ENCODE measurements at regions not wholly inside any gene's neighbourhood (a gene's known extent, or its start where the extent isn't known, plus 50 kb on each side); places are given as distances from the start of the nearest gene placed in this dataset.
A peak's percentile ranks its signal among the peaks of the same experiment; 100 is the strongest.
"Not testable (repeated sequence)": the region's sequence is repeated elsewhere in the genome, so short reads cannot be mapped to it uniquely, and the experiment has no call there.

GRCh38 chr15:24857763-24858162 lies 97.0 kb upstream of the SNRPN start:
- Histone ChIP-seq H4K5ac (ENCODE audit: insufficient read length, low read depth, low read length) (no peak overlapping the region), H4K20me1 (ENCODE audit: control insufficient read depth, insufficient read depth, insufficient read length) (no peaks in the 10 kb centered on the region), H3K56ac (ENCODE audit: insufficient read length, low read depth, low read length) (no peak overlapping the region), H4K91ac (ENCODE audit: insufficient read length, low read depth, low read length) (no peak overlapping the region), H2AFZ (ENCODE audit: low read length) (no peak overlapping the region), H3K27ac (ENCODE audit: insufficient read length, low read depth, low read length) (peak overlapping the region; percentile 91), H2BK5ac (ENCODE audit: insufficient read length, low read length) (no peak overlapping the region), H2BK120ac (ENCODE audit: low read depth, low read length, poor library complexity, severe bottlenecking) (no peak overlapping the region), H3K9ac (ENCODE audit: extremely low read depth, insufficient read length, low read length) (no peak overlapping the region), H3K23ac (ENCODE audit: insufficient read length, low read depth, low read length) (no peak overlapping the region), H3K27me3 (ENCODE audit: insufficient read depth, low read length) (no peaks in the 10 kb centered on the region), H2BK15ac (ENCODE audit: low read depth, low read length) (no peak overlapping the region), H3K79me2 (ENCODE audit: insufficient read depth, low read length) (no peaks in the 10 kb centered on the region), H2BK12ac (ENCODE audit: insufficient read length, low read depth, low read length) (no peak overlapping the region), H3K79me1 (ENCODE audit: insufficient read depth, low read depth, low read length, poor library complexity, severe bottlenecking) (no peaks in the 10 kb centered on the region), H3K23me2 (ENCODE audit: insufficient read length, low read depth, low read length, poor library complexity, severe bottlenecking) (no peaks in the 10 kb centered on the region), H3K18ac (ENCODE audit: insufficient read length, low read depth, low read length) (peak overlapping the region; percentile 64), H3T11ph (ENCODE audit: low read length) (no peak overlapping the region), H4K8ac (replicated peaks; ENCODE audit: insufficient read length, low read depth, low read length) (no peak overlapping the region), H3K4me1 (ENCODE audit: insufficient read depth, low read length) (no peaks in the 10 kb centered on the region), H3K9me3 (ENCODE audit: control insufficient read depth, low read depth, low read length) (peaks cover 7% of the 10 kb centered on the region), H3K4ac (ENCODE audit: low read depth, low read length) (no peak overlapping the region), H3K14ac (ENCODE audit: insufficient read depth, low read length) (peak overlapping the region; percentile 67; the same call in 1 of the 2 replicates), H2BK20ac (ENCODE audit: low read depth, low read length, poor library complexity, severe bottlenecking) (no peak overlapping the region), H3K4me2 (ENCODE audit: insufficient read depth, insufficient read length, low read length) (no peak overlapping the region), H2AK5ac (ENCODE audit: insufficient read length, low read length) (no peak overlapping the region)
- peak overlapping the region; percentile 99 to 100 (median 100) for H3K27ac Mint-ChIP-seq
- TF ChIP-seq, protein P1, sequence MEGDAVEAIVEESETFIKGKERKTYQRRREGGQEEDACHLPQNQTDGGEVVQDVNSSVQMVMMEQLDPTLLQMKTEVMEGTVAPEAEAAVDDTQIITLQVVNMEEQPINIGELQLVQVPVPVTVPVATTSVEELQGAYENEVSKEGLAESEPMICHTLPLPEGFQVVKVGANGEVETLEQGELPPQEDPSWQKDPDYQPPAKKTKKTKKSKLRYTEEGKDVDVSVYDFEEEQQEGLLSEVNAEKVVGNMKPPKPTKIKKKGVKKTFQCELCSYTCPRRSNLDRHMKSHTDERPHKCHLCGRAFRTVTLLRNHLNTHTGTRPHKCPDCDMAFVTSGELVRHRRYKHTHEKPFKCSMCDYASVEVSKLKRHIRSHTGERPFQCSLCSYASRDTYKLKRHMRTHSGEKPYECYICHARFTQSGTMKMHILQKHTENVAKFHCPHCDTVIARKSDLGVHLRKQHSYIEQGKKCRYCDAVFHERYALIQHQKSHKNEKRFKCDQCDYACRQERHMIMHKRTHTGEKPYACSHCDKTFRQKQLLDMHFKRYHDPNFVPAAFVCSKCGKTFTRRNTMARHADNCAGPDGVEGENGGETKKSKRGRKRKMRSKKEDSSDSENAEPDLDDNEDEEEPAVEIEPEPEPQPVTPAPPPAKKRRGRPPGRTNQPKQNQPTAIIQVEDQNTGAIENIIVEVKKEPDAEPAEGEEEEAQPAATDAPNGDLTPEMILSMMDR (conservative IDR thresholded peaks at IDR 0.05), result no peak
- peaks cover 32 to 40% of the 10 kb centered on the region in 2 experiments for H3K4me1 Mint-ChIP-seq
- WGBS (ENCODE audit: extremely low coverage, insufficient read length, low lambda C conversion rate), result no CpG with 5 or more reads among the region's 5 CpGs
- H3K27me3 Mint-ChIP-seq (ENCODE audit: low read depth), result no peaks in the 10 kb centered on the region
- peaks cover 66 to 69% of the 10 kb centered on the region in 2 experiments for H3K9me3 Mint-ChIP-seq
- peaks cover 0 to 5% (median 0%) of the 10 kb centered on the region in 3 experiments; a peak in 3 of 7 replicates for H3K36me3 Mint-ChIP-seq (ENCODE audit: insufficient read depth in 1 of 3, low read depth in 3 of 3)
- peak overlapping the region; percentile 50 to 72 for H3K4me3 Mint-ChIP-seq
- DNase-seq, result peak; percentile 73

- H3K9me3 Mint-ChIP-seq, result peaks cover 66 to 70% of the 10 kb centered on the region in 2 experiments
- H3K27ac ChIP-seq (ENCODE audit: insufficient read length, low read depth, low read length), result peak overlapping the region; percentile 91
- no CpG with 5 or more reads among the region's 4 CpGs for WGBS (ENCODE audit: extremely low coverage, insufficient read length, low lambda C conversion rate)
- H3K4me2 ChIP-seq (ENCODE audit: insufficient read depth, insufficient read length, low read length); DNase-seq; H4K5ac ChIP-seq (ENCODE audit: insufficient read length, low read depth, low read length); H4K91ac ChIP-seq (ENCODE audit: insufficient read length, low read depth, low read length); H3K27me3 ChIP-seq (ENCODE audit: insufficient read depth, low read length); H4K8ac ChIP-seq (replicated peaks; ENCODE audit: insufficient read length, low read depth, low read length); H3K9ac ChIP-seq (ENCODE audit: extremely low read depth, insufficient read length, low read length); H2BK15ac ChIP-seq (ENCODE audit: low read depth, low read length); H3K56ac ChIP-seq (ENCODE audit: insufficient read length, low read depth, low read length); H3K79me2 ChIP-seq (ENCODE audit: insufficient read depth, low read length); H3K27me3 Mint-ChIP-seq (ENCODE audit: low read depth); H3K9me3 ChIP-seq (ENCODE audit: control insufficient read depth, low read depth, low read length); H3K23ac ChIP-seq (ENCODE audit: insufficient read length, low read depth, low read length); H3K36me3 Mint-ChIP-seq (ENCODE audit: insufficient read depth in 1 of 3, low read depth in 3 of 3); H3K23me2 ChIP-seq (ENCODE audit: insufficient read length, low read depth, low read length, poor library complexity, severe bottlenecking); H3K79me1 ChIP-seq (ENCODE audit: insufficient read depth, low read depth, low read length, poor library complexity, severe bottlenecking); H4K20me1 ChIP-seq (ENCODE audit: control insufficient read depth, insufficient read depth, insufficient read length); H2AK5ac ChIP-seq (ENCODE audit: insufficient read length, low read length); H3K4ac ChIP-seq (ENCODE audit: low read depth, low read length); H3K4me1 ChIP-seq (ENCODE audit: insufficient read depth, low read length); H2BK20ac ChIP-seq (ENCODE audit: low read depth, low read length, poor library complexity, severe bottlenecking); H2BK12ac ChIP-seq (ENCODE audit: insufficient read length, low read depth, low read length); H2AFZ ChIP-seq (ENCODE audit: low read length); H2BK5ac ChIP-seq (ENCODE audit: insufficient read length, low read length): not testable (repeated sequence)
- peak overlapping the region; percentile 73; the same call in 1 of the 2 replicates for H3K14ac ChIP-seq (ENCODE audit: insufficient read depth, low read length)
- H3T11ph ChIP-seq (ENCODE audit: low read length), result peak overlapping the region; percentile 68
- peaks cover 36 to 44% of the 10 kb centered on the region in 2 experiments for H3K4me1 Mint-ChIP-seq
- peak overlapping the region; percentile 50 to 72 for H3K4me3 Mint-ChIP-seq
- peak overlapping the region; percentile 89 for H3K18ac ChIP-seq (ENCODE audit: insufficient read length, low read depth, low read length)
- H2BK120ac ChIP-seq (ENCODE audit: low read depth, low read length, poor library complexity, severe bottlenecking), result peak overlapping the region; percentile 91
- peak overlapping the region; percentile 99 to 100 (median 100) for H3K27ac Mint-ChIP-seq
Observed at GRCh38 chr15:24858183-24858582, 96.6 kb upstream of the SNRPN start.

Measured in H9 (cell line).